ENCODE measurements at regions not wholly inside any gene's neighbourhood (a gene's known extent, or its start where the extent isn't known, plus 50 kb on each side); places are given as distances from the start of the nearest gene placed in this dataset.
A peak's percentile ranks its signal among the peaks of the same experiment; 100 is the strongest.
"Not testable (repeated sequence)": the region's sequence is repeated elsewhere in the genome, so short reads cannot be mapped to it uniquely, and the experiment has no call there.

DNA sequence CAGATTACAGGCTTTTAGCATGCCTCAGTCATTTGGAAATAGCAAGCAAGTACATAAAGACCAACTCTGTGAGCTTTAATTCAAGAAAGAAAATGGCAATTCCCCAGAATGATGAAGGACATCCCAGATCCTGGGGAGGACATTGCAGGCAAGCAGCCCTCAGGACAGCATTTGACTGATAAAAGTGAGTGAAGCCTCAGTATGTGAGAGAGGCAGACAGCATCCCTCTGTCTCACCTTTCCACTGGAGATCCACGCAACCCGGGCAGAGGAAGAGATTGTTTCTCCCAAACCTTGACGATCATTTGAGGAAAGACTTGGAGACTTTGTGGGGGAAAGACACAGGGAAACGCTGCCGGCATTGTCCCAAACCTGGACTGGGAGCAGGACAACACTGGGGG lies 128.0 kb upstream of the PABPC3 start:
- intact Hi-C loops (cut with DNase I; ENCODE audit: low total_unique reads); H3K4me1 ChIP-seq; H3K9me3 ChIP-seq; H3K27me3 ChIP-seq; DNase-seq; H3K36me3 ChIP-seq: not testable (repeated sequence)
- Histone ChIP-seq H3K4me3 (peak overlapping the region in 1 of 2 donors; percentile 34), H3K27ac (peak overlapping the region; percentile 25 to 37)

DNA sequence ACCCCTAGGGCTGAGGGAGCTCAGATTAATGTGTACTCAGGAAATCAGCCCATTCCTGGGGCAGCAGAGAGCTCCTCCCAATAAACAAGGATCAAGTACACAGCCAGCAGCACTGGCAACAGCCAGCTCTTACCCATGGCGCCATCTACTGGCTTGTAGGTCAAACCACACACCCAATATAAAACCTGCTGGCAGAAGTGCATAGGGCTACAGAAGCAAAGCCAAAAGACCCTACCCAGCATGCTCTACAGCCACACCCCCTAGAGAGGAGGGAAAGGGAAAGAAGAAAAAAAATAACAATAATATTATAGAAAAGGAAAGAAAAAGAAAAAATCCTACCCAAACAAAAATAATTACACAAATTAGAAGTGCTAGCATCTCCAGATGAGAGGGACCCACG lies 127.5 kb upstream of the PABPC3 start:
- intact Hi-C loops (cut with DNase I; ENCODE audit: low total_unique reads); H3K27me3 ChIP-seq; H3K4me1 ChIP-seq; H3K9me3 ChIP-seq; H3K36me3 ChIP-seq; DNase-seq: not testable (repeated sequence)
- Histone ChIP-seq H3K27ac (peak overlapping the region; percentile 25 to 37), H3K4me3 (peak overlapping the region in 1 of 2 donors; percentile 34)
- TF ChIP-seq, protein P1, sequence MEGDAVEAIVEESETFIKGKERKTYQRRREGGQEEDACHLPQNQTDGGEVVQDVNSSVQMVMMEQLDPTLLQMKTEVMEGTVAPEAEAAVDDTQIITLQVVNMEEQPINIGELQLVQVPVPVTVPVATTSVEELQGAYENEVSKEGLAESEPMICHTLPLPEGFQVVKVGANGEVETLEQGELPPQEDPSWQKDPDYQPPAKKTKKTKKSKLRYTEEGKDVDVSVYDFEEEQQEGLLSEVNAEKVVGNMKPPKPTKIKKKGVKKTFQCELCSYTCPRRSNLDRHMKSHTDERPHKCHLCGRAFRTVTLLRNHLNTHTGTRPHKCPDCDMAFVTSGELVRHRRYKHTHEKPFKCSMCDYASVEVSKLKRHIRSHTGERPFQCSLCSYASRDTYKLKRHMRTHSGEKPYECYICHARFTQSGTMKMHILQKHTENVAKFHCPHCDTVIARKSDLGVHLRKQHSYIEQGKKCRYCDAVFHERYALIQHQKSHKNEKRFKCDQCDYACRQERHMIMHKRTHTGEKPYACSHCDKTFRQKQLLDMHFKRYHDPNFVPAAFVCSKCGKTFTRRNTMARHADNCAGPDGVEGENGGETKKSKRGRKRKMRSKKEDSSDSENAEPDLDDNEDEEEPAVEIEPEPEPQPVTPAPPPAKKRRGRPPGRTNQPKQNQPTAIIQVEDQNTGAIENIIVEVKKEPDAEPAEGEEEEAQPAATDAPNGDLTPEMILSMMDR (IDR thresholded peaks at IDR 0.05) = peak in 1 of 4 experiments; percentile 12

DNA sequence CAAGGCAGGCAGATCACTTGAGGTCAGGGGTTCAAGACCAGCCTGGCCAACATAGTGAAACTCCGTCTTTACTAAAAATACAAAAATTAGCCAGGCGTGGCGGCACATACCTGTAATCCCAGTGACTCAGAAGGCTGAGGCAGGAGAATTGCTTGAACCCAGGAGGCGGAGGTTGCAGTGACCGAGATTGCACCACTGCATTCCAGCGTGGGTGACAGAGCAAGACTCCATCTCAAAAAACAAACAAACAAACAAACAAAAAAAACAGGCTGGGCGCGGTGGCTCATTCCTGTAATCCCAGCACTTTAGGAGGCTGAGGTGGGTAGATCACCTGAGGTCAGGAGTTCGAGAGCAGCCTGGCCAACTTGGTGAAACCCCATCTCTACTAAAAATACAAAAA lies 122.8 kb upstream of the PABPC3 start:
- H3K27ac ChIP-seq; H3K9me3 ChIP-seq; H3K4me3 ChIP-seq; H3K27me3 ChIP-seq; intact Hi-C loops (cut with DNase I; ENCODE audit: low total_unique reads); H3K36me3 ChIP-seq; H3K4me1 ChIP-seq; DNase-seq: not testable (repeated sequence)

DNA sequence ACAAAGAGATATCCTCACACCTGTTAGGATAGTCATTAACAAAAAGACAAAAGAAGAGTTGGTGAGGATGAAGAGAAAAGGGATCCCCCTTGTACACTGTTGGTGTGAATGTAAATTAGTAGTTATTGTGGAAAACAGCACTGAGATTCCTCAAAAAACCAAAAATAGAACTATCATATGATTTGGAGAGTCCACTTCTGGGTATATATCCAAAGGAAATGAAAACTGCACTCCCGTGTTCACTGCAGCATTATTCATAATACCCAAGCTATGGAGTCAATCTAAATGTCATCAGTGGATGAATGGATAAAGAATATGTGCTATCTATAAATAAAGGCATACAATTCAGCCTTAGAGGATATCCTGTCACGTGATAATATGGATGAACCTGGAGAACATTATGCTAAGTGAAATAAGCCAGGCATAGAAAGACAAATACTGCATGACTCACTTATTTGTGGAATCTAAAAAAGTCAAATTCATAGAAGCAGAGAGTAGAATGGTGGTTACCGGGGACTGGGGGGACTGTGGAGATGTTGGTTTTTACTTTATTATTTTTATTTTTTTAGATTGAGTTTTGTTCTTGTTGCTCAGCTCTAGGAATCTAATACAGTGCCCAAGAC lies 114.6 kb upstream of the PABPC3 start:
- H3K4me3 ChIP-seq; H3K4me1 ChIP-seq; H3K9me3 ChIP-seq; H3K27ac ChIP-seq; intact Hi-C loops (cut with DNase I; ENCODE audit: low total_unique reads); H3K36me3 ChIP-seq; H3K27me3 ChIP-seq; DNase-seq: not testable (repeated sequence)

DNA sequence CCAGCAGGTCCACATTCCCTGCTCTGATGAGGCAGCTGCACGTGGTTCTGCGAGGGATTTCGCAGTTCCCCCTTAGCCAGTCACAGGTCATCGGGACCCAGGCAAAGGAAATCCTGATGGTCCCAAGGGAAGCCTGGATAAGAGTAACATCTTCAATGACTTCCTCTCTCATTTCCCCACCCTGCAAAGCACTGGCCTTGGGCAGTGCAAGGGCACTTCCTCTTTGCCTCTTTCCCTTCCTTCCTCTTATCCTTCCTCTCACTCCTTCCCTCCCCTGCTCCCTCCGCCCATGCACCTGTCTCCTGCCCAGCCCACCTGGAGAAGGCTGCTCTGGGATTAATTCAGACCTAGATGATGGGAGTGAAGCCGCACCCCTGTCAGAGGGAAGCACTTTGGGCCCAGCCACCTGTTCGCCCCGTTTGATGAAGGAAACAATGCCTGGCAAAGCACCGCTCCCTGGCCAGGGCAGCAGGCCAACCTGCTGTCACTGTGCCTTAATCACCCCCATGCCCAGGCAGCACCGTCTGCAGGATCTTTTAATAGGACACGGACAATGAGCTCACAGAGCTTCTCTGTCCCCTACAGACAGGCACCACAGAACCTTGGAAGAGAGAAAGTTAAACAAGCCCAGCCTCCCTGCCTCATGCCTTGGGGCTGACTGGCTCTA lies 113.5 kb upstream of the PABPC3 start:
- TF ChIP-seq, protein P1 (IDR thresholded peaks at IDR 0.05) = no peak
- TF ChIP-seq POLR2A (IDR thresholded peaks at IDR 0.05) = no peak
- Histone ChIP-seq H3K36me3 (no peaks in the 10 kb centered on the region), H3K27me3 (no peaks in the 10 kb centered on the region), H3K4me3 (no peak overlapping the region), H3K4me1 (no peaks in the 10 kb centered on the region), H3K27ac (no peak overlapping the region), H3K9me3 (no peaks in the 10 kb centered on the region)
- intact Hi-C loops (cut with DNase I; ENCODE audit: low total_unique reads) = no loop called here
- no peak for DNase-seq

DNA sequence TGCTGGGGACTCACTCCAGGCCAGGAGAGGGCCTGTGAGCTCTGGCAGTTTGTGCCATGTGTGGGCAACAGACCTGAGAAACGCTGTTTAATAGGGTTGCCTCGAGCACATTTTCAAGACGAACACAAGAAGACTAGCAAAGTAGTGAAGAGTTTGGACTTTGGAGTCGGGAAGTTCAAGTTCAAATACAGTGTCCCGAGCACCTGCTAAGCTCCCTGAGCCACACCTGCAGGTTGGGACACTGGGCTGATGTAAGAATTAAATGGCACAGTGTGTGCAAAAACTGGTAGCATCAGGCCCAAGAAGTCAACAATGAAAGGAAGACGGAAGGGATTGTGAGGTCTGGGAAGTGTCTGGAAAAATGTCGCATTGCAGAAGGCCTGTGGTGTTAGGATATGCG lies 112.8 kb upstream of the PABPC3 start:
- Histone ChIP-seq H3K36me3 (no peaks in the 10 kb centered on the region), H3K4me3 (no peak overlapping the region), H3K27ac (no peak overlapping the region), H3K9me3 (no peaks in the 10 kb centered on the region), H3K27me3 (no peaks in the 10 kb centered on the region), H3K4me1 (no peaks in the 10 kb centered on the region)
- no peak for DNase-seq
- intact Hi-C loops (cut with DNase I; ENCODE audit: low total_unique reads) = no loop called here
- TF ChIP-seq, protein P1 (IDR thresholded peaks at IDR 0.05) = no peak
- no peak for TF ChIP-seq POLR2A (IDR thresholded peaks at IDR 0.05)

DNA sequence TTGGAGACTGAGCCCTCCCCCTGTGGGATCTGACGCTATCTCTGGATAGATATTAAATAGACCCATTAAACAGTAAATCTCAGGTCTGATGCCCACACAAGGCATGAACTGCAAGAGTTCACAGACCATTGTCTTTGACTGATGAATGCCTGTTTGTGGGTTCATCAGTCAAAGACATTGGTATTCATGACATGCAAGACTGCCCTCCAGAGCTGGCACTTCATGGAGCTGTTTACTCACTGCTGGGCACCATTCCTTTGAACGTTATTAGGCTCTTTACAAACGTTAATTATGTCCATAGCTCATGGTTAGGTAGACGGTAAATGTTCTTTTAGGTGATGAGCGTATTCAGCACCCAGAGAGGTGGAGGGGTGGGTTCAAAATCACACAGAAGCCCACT lies 111.8 kb upstream of the PABPC3 start:
- no peak for DNase-seq
- intact Hi-C loops (cut with DNase I; ENCODE audit: low total_unique reads) = no loop called here
- H3K27me3 ChIP-seq = no peaks in the 10 kb centered on the region

More for the DNA sequence above, 111.8 kb upstream of the PABPC3 start:
- Histone ChIP-seq H3K27ac (no peak overlapping the region), H3K4me3 (no peak overlapping the region), H3K4me1 (no peaks in the 10 kb centered on the region), H3K9me3 (no peaks in the 10 kb centered on the region), H3K36me3 (no peaks in the 10 kb centered on the region)
- TF ChIP-seq POLR2A (IDR thresholded peaks at IDR 0.05) = no peak
- TF ChIP-seq, protein P1 (IDR thresholded peaks at IDR 0.05) = no peak
